ENCODE measurements at regions not wholly inside any gene's neighbourhood (a gene's known extent, or its start where the extent isn't known, plus 50 kb on each side); places are given as distances from the start of the nearest gene placed in this dataset.

- Histone ChIP-seq H3K4me3 (replicated peaks; ENCODE audit: insufficient read depth, low read length) (no peak overlapping the region), H3K27me3 (ENCODE audit: insufficient read depth, poor library complexity, severe bottlenecking) (no peaks in the 10 kb centered on the region), H3K27ac (replicated peaks) (no peak overlapping the region)
- DNase-seq (ENCODE audit: low read depth in 1 of 2, low spot score in 1 of 2): no peak
- TF ChIP-seq POLR2AphosphoS5 (IDR thresholded peaks at IDR 0.05; ENCODE audit: low read depth): no peak
- TF ChIP-seq GABPA (IDR thresholded peaks at IDR 0.05; ENCODE audit: low read depth): no peak
- TF ChIP-seq REST (IDR thresholded peaks at IDR 0.05; ENCODE audit: insufficient replicate concordance, low read depth): no peak
- no peak for TF ChIP-seq SPI1 (IDR thresholded peaks at IDR 0.05; ENCODE audit: borderline replicate concordance, low read depth)
- TF ChIP-seq CTCF (IDR thresholded peaks at IDR 0.05; ENCODE audit: insufficient read depth, low read length): no peak
These were observed 761.7 kb downstream of the DNAJB9 start for GRCh38 chr7:109331423-109331822.

- no peak for DNase-seq (ENCODE audit: low read depth in 1 of 2, low spot score in 1 of 2)
- H3K27ac ChIP-seq (replicated peaks): no peak overlapping the region
- no peak for TF ChIP-seq REST (IDR thresholded peaks at IDR 0.05; ENCODE audit: insufficient replicate concordance, low read depth)
- H3K27me3 ChIP-seq (ENCODE audit: insufficient read depth, poor library complexity, severe bottlenecking): no peaks in the 10 kb centered on the region
- H3K4me3 ChIP-seq (replicated peaks; ENCODE audit: insufficient read depth, low read length): no peak overlapping the region
These were observed 766.3 kb downstream of the DNAJB9 start for GRCh38 chr7:109335951-109336350.

GRCh38 chr7:109336531-109336930, 766.9 kb downstream of the DNAJB9 start:
- no peak for TF ChIP-seq SPI1 (IDR thresholded peaks at IDR 0.05; ENCODE audit: borderline replicate concordance, low read depth)
- TF ChIP-seq REST (IDR thresholded peaks at IDR 0.05; ENCODE audit: insufficient replicate concordance, low read depth): no peak
- TF ChIP-seq POLR2AphosphoS5 (IDR thresholded peaks at IDR 0.05; ENCODE audit: low read depth): no peak
- TF ChIP-seq CTCF (IDR thresholded peaks at IDR 0.05; ENCODE audit: insufficient read depth, low read length): no peak
- TF ChIP-seq GABPA (IDR thresholded peaks at IDR 0.05; ENCODE audit: low read depth): no peak
- Histone ChIP-seq H3K27ac (replicated peaks) (no peak overlapping the region), H3K27me3 (ENCODE audit: insufficient read depth, poor library complexity, severe bottlenecking) (no peaks in the 10 kb centered on the region), H3K4me3 (replicated peaks; ENCODE audit: insufficient read depth, low read length) (no peak overlapping the region)
- no peak for DNase-seq (ENCODE audit: low read depth in 1 of 2, low spot score in 1 of 2)

GRCh38 chr7:109343678-109344077, 774.0 kb downstream of the DNAJB9 start:
- no peaks in the 10 kb centered on the region for H3K27me3 ChIP-seq (ENCODE audit: insufficient read depth, poor library complexity, severe bottlenecking)
- DNase-seq (ENCODE audit: low read depth in 1 of 2, low spot score in 1 of 2): no peak
- H3K27ac ChIP-seq (replicated peaks): no peak overlapping the region
- TF ChIP-seq POLR2AphosphoS5 (IDR thresholded peaks at IDR 0.05; ENCODE audit: low read depth) (no peak), REST (IDR thresholded peaks at IDR 0.05; ENCODE audit: insufficient replicate concordance, low read depth) (no peak), GABPA (IDR thresholded peaks at IDR 0.05; ENCODE audit: low read depth) (no peak), CTCF (IDR thresholded peaks at IDR 0.05; ENCODE audit: insufficient read depth, low read length) (no peak), SPI1 (IDR thresholded peaks at IDR 0.05; ENCODE audit: borderline replicate concordance, low read depth) (no peak)
- H3K4me3 ChIP-seq (replicated peaks; ENCODE audit: insufficient read depth, low read length): no peak overlapping the region

Data from HL-60 (cell line).